GM12878 (cell line): ENCODE measurements at regions not wholly inside any gene's neighbourhood (a gene's known extent, or its start where the extent isn't known, plus 50 kb on each side); places are given as distances from the start of the nearest gene placed in this dataset.

Experiments
- BMI1 ChIP-seq: fragments of 450-650 bp; IDR thresholded peaks from 2 replicates; pipeline ENCODE4 v1.6.1; 2016; ENCODE audit warnings: mild to moderate bottlenecking, moderate library complexity, borderline replicate concordance
- BRCA1 ChIP-seq: IDR thresholded peaks from 2 replicates; pipeline ENCODE4 v1.6.1; 2011; ENCODE audit warnings: low read depth, low read length, improper control_type of control experiment
- E2F8 ChIP-seq: fragments of 450-650 bp; IDR thresholded peaks from 2 replicates; pipeline ENCODE4 v1.6.1; 2018; ENCODE audit warnings: mild to moderate bottlenecking, low read depth, moderate library complexity; ENCODE audit not compliant: partially characterized antibody
- EP300 ChIP-seq, 2 experiments: fragments of 150-350 bp in 1 of 2; IDR thresholded peaks; 2 replicates each; pipeline ENCODE4 v1.6.1; 2011 to 2012; ENCODE audit warnings: low read depth in 2 of 2, low read length in 2 of 2, borderline replicate concordance in 1 of 2, improper control_type of control experiment in 1 of 2, inconsistent platforms in 1 of 2; ENCODE audit not compliant: control insufficient read depth in 1 of 2
- MTA2 ChIP-seq: fragments of 450-650 bp; IDR thresholded peaks from 2 replicates; pipeline ENCODE4 v1.6.1; 2016; ENCODE audit warnings: low read depth, mild to moderate bottlenecking, moderate library complexity
- MTA3 ChIP-seq: IDR thresholded peaks from 2 replicates; pipeline ENCODE4 v1.6.1; 2012; ENCODE audit warnings: low read length, inconsistent platforms, borderline replicate concordance
- NR2C1 ChIP-seq: fragments of 450-650 bp; IDR thresholded peaks from 2 replicates; pipeline ENCODE4 v1.6.1; 2017; ENCODE audit warnings: antibody characterized with exemption, mild to moderate bottlenecking, moderate library complexity
- NR2F1 ChIP-seq: fragments of 450-650 bp; conservative IDR thresholded peaks from 2 replicates; pipeline ENCODE4 v1.6.1; 2017; ENCODE audit warnings: mild to moderate bottlenecking
- RB1 ChIP-seq: fragments of 450-650 bp; formaldehyde crosslinking; IDR thresholded peaks from 2 replicates; pipeline ENCODE4 v1.6.1; 2017; ENCODE audit warnings: mild to moderate bottlenecking, borderline replicate concordance
- RUNX3 ChIP-seq: IDR thresholded peaks from 2 replicates; pipeline ENCODE4 v1.6.1; 2012; ENCODE audit warnings: low read length, inconsistent platforms
- SIN3A ChIP-seq: IDR thresholded peaks from 2 replicates; pipeline ENCODE4 v1.6.1; 2012; ENCODE audit warnings: low read depth, low read length, improper control_type of control experiment
- SMC3 ChIP-seq: IDR thresholded peaks from 2 replicates; pipeline ENCODE4 v1.6.1; 2011; ENCODE audit warnings: low read length, improper control_type of control experiment, borderline replicate concordance
- SP1 ChIP-seq: IDR thresholded peaks from one replicate; pipeline ENCODE4 v1.6.1; 2011; ENCODE audit warnings: low read depth, low read length
- SUPT20H ChIP-seq: IDR thresholded peaks from 2 replicates; pipeline ENCODE4 v1.6.1; 2011; ENCODE audit warnings: low read depth, mild to moderate bottlenecking, low read length, moderate library complexity, borderline replicate concordance; ENCODE audit not compliant: control insufficient read depth
- TCF3 ChIP-seq: IDR thresholded peaks from 2 replicates; pipeline ENCODE4 v1.6.1; 2012; ENCODE audit warnings: low read depth, mild to moderate bottlenecking, low read length, borderline replicate concordance; ENCODE audit not compliant: insufficient read depth
- YBX1 ChIP-seq: fragments of 450-650 bp; IDR thresholded peaks from 2 replicates; pipeline ENCODE4 v1.6.1; 2016; ENCODE audit warnings: antibody characterized with exemption
- ZNF24 ChIP-seq: fragments of 450-650 bp; IDR thresholded peaks from 2 replicates; pipeline ENCODE4 v1.6.1; 2017; ENCODE audit warnings: antibody characterized with exemption, mild to moderate bottlenecking
- ZNF622 ChIP-seq: fragments of 450-650 bp; IDR thresholded peaks from 2 replicates; pipeline ENCODE4 v1.6.1; 2017; ENCODE audit warnings: mild to moderate bottlenecking, inconsistent platforms
- ZZZ3 ChIP-seq: IDR thresholded peaks from 2 replicates; pipeline ENCODE4 v1.6.1; 2011; ENCODE audit warnings: low read depth; ENCODE audit not compliant: control insufficient read depth, insufficient read length
- TF ChIP-seq, protein P1 (sequence below): fragments of 450-650 bp; IDR thresholded peaks from 2 replicates; pipeline ENCODE4 v1.6.1; 2017; ENCODE audit warnings: antibody characterized with exemption, mild to moderate bottlenecking, moderate library complexity
- TF ChIP-seq, protein P2 (sequence below): fragments of 150-350 bp; IDR thresholded peaks from 2 replicates; pipeline ENCODE4 v1.6.1; 2016; ENCODE audit warnings: low read depth, low read length

- TF ChIP-seq, protein P1, sequence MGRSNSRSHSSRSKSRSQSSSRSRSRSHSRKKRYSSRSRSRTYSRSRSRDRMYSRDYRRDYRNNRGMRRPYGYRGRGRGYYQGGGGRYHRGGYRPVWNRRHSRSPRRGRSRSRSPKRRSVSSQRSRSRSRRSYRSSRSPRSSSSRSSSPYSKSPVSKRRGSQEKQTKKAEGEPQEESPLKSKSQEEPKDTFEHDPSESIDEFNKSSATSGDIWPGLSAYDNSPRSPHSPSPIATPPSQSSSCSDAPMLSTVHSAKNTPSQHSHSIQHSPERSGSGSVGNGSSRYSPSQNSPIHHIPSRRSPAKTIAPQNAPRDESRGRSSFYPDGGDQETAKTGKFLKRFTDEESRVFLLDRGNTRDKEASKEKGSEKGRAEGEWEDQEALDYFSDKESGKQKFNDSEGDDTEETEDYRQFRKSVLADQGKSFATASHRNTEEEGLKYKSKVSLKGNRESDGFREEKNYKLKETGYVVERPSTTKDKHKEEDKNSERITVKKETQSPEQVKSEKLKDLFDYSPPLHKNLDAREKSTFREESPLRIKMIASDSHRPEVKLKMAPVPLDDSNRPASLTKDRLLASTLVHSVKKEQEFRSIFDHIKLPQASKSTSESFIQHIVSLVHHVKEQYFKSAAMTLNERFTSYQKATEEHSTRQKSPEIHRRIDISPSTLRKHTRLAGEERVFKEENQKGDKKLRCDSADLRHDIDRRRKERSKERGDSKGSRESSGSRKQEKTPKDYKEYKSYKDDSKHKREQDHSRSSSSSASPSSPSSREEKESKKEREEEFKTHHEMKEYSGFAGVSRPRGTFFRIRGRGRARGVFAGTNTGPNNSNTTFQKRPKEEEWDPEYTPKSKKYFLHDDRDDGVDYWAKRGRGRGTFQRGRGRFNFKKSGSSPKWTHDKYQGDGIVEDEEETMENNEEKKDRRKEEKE, result no peak
- TF ChIP-seq, protein P2, sequence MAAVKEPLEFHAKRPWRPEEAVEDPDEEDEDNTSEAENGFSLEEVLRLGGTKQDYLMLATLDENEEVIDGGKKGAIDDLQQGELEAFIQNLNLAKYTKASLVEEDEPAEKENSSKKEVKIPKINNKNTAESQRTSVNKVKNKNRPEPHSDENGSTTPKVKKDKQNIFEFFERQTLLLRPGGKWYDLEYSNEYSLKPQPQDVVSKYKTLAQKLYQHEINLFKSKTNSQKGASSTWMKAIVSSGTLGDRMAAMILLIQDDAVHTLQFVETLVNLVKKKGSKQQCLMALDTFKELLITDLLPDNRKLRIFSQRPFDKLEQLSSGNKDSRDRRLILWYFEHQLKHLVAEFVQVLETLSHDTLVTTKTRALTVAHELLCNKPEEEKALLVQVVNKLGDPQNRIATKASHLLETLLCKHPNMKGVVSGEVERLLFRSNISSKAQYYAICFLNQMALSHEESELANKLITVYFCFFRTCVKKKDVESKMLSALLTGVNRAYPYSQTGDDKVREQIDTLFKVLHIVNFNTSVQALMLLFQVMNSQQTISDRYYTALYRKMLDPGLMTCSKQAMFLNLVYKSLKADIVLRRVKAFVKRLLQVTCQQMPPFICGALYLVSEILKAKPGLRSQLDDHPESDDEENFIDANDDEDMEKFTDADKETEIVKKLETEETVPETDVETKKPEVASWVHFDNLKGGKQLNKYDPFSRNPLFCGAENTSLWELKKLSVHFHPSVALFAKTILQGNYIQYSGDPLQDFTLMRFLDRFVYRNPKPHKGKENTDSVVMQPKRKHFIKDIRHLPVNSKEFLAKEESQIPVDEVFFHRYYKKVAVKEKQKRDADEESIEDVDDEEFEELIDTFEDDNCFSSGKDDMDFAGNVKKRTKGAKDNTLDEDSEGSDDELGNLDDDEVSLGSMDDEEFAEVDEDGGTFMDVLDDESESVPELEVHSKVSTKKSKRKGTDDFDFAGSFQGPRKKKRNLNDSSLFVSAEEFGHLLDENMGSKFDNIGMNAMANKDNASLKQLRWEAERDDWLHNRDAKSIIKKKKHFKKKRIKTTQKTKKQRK, result no peak
- TF ChIP-seq E2F8, result no peak
- no peak for TF ChIP-seq RB1
- TF ChIP-seq TCF3, result no peak
- no peak for TF ChIP-seq BRCA1
- peak; percentile 42 for TF ChIP-seq MTA2
- no peak for TF ChIP-seq RUNX3
- TF ChIP-seq MTA3, result no peak
- TF ChIP-seq SP1, result no peak
- TF ChIP-seq SUPT20H, result no peak
- TF ChIP-seq SMC3, result no peak
- TF ChIP-seq BMI1, result no peak
- TF ChIP-seq ZNF24, result no peak
- TF ChIP-seq YBX1, result no peak
- TF ChIP-seq NR2F1, result peak; percentile 81
- peak; percentile 31; the same call in 1 of the 2 replicates for TF ChIP-seq NR2C1
- TF ChIP-seq ZZZ3, result no peak
- TF ChIP-seq EP300 (IDR thresholded peaks at IDR 0.05; ENCODE audit: borderline replicate concordance in 1 of 2, control insufficient read depth in 1 of 2, low read depth in 2 of 2, low read length in 2 of 2), result no peak
- TF ChIP-seq SIN3A, result no peak
- TF ChIP-seq ZNF622, result no peak
Measured at GRCh38 chr12:88932457-88932856, 352.2 kb upstream of the KITLG start (continued).
